ENCODE measurements at regions not wholly inside any gene's neighbourhood (a gene's known extent, or its start where the extent isn't known, plus 50 kb on each side); places are given as distances from the start of the nearest gene placed in this dataset.

DNA sequence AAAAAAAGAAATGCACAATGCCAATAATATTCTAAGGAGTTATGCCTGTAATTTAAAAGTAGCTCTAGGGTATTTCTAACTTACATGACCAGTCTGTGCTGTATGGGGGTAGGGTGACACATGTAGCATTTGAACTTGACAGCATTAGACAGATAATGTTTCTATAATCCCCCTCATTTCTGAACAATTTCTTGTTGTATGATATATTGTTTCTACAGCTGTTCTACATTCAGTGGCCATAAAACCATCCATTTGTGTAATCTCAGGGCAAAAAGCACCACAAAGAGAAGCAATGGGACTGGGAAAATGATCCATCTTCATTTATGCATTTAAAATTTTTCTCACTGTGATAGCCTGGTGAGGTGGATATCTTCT, 767.8 kb downstream of the TFAP2A start:
- Histone ChIP-seq H3K27me3 (ENCODE audit: control insufficient read depth in 4 of 4, insufficient read depth in 4 of 4, low read length in 3 of 4) (no peaks in the 10 kb centered on the region), H3K4me1 (ENCODE audit: control insufficient read depth in 4 of 4, insufficient read depth in 4 of 4, low read length in 3 of 4) (no peaks in the 10 kb centered on the region), H3K9me3 (ENCODE audit: control insufficient read depth in 4 of 4, low read length in 3 of 4) (no peaks in the 10 kb centered on the region), H3K27ac (ENCODE audit: low read depth in 1 of 2, low read length in 2 of 2) (no peak overlapping the region), H3K36me3 (ENCODE audit: control insufficient read depth in 4 of 4, insufficient read depth in 3 of 4, low read depth in 1 of 4, low read length in 3 of 4) (no peaks in the 10 kb centered on the region), H3K9ac (ENCODE audit: low read depth in 1 of 2, low read length in 2 of 2) (no peak overlapping the region), H3K4me3 (ENCODE audit: low read depth in 1 of 3, low read length in 3 of 3) (no peak overlapping the region)
- no peak for TF ChIP-seq FOXA1 (IDR thresholded peaks at IDR 0.05)
- TF ChIP-seq EGR1 (IDR thresholded peaks at IDR 0.05; ENCODE audit: low read depth in 2 of 2): no peak
- TF ChIP-seq, protein P1, sequence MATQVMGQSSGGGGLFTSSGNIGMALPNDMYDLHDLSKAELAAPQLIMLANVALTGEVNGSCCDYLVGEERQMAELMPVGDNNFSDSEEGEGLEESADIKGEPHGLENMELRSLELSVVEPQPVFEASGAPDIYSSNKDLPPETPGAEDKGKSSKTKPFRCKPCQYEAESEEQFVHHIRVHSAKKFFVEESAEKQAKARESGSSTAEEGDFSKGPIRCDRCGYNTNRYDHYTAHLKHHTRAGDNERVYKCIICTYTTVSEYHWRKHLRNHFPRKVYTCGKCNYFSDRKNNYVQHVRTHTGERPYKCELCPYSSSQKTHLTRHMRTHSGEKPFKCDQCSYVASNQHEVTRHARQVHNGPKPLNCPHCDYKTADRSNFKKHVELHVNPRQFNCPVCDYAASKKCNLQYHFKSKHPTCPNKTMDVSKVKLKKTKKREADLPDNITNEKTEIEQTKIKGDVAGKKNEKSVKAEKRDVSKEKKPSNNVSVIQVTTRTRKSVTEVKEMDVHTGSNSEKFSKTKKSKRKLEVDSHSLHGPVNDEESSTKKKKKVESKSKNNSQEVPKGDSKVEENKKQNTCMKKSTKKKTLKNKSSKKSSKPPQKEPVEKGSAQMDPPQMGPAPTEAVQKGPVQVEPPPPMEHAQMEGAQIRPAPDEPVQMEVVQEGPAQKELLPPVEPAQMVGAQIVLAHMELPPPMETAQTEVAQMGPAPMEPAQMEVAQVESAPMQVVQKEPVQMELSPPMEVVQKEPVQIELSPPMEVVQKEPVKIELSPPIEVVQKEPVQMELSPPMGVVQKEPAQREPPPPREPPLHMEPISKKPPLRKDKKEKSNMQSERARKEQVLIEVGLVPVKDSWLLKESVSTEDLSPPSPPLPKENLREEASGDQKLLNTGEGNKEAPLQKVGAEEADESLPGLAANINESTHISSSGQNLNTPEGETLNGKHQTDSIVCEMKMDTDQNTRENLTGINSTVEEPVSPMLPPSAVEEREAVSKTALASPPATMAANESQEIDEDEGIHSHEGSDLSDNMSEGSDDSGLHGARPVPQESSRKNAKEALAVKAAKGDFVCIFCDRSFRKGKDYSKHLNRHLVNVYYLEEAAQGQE (IDR thresholded peaks at IDR 0.05): no peak
- no peak for TF ChIP-seq NR2F2 (IDR thresholded peaks at IDR 0.05)
- no peak for TF ChIP-seq YY1 (IDR thresholded peaks at IDR 0.05)
- TF ChIP-seq FOXA2 (IDR thresholded peaks at IDR 0.05): no peak
- TF ChIP-seq HNF4A (conservative IDR thresholded peaks at IDR 0.05): no peak
- TF ChIP-seq, protein P2, sequence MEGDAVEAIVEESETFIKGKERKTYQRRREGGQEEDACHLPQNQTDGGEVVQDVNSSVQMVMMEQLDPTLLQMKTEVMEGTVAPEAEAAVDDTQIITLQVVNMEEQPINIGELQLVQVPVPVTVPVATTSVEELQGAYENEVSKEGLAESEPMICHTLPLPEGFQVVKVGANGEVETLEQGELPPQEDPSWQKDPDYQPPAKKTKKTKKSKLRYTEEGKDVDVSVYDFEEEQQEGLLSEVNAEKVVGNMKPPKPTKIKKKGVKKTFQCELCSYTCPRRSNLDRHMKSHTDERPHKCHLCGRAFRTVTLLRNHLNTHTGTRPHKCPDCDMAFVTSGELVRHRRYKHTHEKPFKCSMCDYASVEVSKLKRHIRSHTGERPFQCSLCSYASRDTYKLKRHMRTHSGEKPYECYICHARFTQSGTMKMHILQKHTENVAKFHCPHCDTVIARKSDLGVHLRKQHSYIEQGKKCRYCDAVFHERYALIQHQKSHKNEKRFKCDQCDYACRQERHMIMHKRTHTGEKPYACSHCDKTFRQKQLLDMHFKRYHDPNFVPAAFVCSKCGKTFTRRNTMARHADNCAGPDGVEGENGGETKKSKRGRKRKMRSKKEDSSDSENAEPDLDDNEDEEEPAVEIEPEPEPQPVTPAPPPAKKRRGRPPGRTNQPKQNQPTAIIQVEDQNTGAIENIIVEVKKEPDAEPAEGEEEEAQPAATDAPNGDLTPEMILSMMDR (IDR thresholded peaks at IDR 0.05; ENCODE audit: low read depth, low read length, missing input control): no peak
- TF ChIP-seq RXRA (IDR thresholded peaks at IDR 0.05): no peak
- TF ChIP-seq GABPA (IDR thresholded peaks at IDR 0.05 in 1 of 2, conservative IDR thresholded peaks at IDR 0.05 in 1 of 2): no peak
- TF ChIP-seq, protein P3, sequence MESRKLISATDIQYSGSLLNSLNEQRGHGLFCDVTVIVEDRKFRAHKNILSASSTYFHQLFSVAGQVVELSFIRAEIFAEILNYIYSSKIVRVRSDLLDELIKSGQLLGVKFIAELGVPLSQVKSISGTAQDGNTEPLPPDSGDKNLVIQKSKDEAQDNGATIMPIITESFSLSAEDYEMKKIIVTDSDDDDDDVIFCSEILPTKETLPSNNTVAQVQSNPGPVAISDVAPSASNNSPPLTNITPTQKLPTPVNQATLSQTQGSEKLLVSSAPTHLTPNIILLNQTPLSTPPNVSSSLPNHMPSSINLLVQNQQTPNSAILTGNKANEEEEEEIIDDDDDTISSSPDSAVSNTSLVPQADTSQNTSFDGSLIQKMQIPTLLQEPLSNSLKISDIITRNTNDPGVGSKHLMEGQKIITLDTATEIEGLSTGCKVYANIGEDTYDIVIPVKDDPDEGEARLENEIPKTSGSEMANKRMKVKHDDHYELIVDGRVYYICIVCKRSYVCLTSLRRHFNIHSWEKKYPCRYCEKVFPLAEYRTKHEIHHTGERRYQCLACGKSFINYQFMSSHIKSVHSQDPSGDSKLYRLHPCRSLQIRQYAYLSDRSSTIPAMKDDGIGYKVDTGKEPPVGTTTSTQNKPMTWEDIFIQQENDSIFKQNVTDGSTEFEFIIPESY (IDR thresholded peaks at IDR 0.05): no peak
- TF ChIP-seq JUND (IDR thresholded peaks at IDR 0.05): no peak
- no peak for TF ChIP-seq SP1 (IDR thresholded peaks at IDR 0.05)
- DNase-seq (ENCODE audit: low spot score): no peak

DNA sequence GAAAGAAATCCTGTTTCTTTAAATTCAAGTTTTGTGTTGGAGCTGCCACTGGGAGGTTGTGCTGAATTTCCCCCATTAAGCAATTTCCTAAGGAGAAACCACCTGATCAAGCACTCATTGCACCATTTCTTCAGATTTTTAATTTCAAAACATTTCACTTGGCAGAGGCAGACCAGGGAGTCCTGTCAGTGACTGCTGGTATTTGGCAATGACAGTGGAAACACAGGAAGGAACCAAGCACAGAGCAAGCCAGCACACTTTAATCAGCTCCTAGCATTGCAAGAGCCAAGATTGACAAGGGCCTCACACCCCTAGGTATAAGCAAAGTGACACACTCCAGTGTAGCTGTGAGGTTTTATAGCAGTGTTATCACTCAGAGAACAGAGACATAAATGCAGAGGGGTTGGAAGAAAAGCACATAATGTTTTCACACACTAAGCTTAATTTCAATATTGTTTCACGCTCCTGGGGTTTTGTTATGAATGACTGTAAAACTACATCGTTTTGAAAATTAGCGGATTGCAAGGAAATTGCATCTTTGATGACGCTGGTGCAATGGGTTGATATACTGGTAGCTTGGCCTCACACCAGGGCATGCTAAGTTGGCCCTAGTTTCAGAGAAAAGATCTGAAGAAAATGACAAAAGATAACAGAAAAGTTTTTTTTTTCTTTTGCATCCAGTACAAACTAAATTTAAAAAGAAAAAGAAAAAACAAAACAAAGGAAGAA, 768.4 kb downstream of the TFAP2A start:
- Histone ChIP-seq H3K27ac (ENCODE audit: low read depth in 1 of 2, low read length in 2 of 2) (no peak overlapping the region), H3K36me3 (ENCODE audit: control insufficient read depth in 4 of 4, insufficient read depth in 3 of 4, low read depth in 1 of 4, low read length in 3 of 4) (no peaks in the 10 kb centered on the region), H3K9ac (ENCODE audit: low read depth in 1 of 2, low read length in 2 of 2) (no peak overlapping the region), H3K4me1 (ENCODE audit: control insufficient read depth in 4 of 4, insufficient read depth in 4 of 4, low read length in 3 of 4) (no peaks in the 10 kb centered on the region), H3K27me3 (ENCODE audit: control insufficient read depth in 4 of 4, insufficient read depth in 4 of 4, low read length in 3 of 4) (no peaks in the 10 kb centered on the region), H3K9me3 (ENCODE audit: control insufficient read depth in 4 of 4, low read length in 3 of 4) (no peaks in the 10 kb centered on the region), H3K4me3 (ENCODE audit: low read depth in 1 of 3, low read length in 3 of 3) (no peak overlapping the region)
- 88% methylated on average over 4 of the region's 4 CpGs for WGBS
- no peak for DNase-seq (ENCODE audit: low spot score)
- TF ChIP-seq, protein P2 (IDR thresholded peaks at IDR 0.05; ENCODE audit: low read depth, low read length, missing input control): no peak
- TF ChIP-seq RAD21 (IDR thresholded peaks at IDR 0.05) (no peak), HNF4A (conservative IDR thresholded peaks at IDR 0.05) (no peak), RXRA (IDR thresholded peaks at IDR 0.05) (no peak), GABPA (IDR thresholded peaks at IDR 0.05 in 1 of 2, conservative IDR thresholded peaks at IDR 0.05 in 1 of 2) (no peak), YY1 (IDR thresholded peaks at IDR 0.05) (no peak), SP1 (IDR thresholded peaks at IDR 0.05) (no peak)
- TF ChIP-seq, protein P3 (IDR thresholded peaks at IDR 0.05): no peak
- TF ChIP-seq, protein P4, sequence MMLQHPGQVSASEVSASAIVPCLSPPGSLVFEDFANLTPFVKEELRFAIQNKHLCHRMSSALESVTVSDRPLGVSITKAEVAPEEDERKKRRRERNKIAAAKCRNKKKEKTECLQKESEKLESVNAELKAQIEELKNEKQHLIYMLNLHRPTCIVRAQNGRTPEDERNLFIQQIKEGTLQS (IDR thresholded peaks at IDR 0.05): no peak

Data from liver (tissue), 8 donors.